ENCODE measurements at regions not wholly inside any gene's neighbourhood (a gene's known extent, or its start where the extent isn't known, plus 50 kb on each side); places are given as distances from the start of the nearest gene placed in this dataset.

DNA sequence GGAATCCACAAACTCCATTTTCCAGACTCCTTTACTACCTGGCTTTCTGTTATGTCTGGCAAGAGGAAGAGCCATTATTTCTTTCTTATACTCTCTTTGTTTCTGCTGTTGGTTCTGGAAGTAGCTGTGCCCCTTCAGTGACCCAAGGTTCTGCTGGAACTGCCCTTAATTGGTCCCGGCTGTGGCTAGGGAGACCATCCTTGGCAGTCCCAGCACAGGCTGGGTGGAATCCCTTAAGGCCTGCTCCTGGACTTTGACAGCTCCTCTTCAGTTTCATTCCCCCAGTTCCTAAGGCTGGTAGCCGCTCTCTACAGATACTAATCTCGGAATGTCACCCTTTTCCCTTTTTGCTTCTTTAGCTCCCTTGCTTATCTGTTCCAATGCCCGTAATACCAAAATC lies 81.9 kb upstream of the GLIS3 start:
- 91 to 92% methylated on average over 4 of the region's 4 CpGs for WGBS, 2 donors
- Histone ChIP-seq H3K27ac (no peak overlapping the region), H3K4me3 (no peak overlapping the region), H3K9me3 (no peaks in the 10 kb centered on the region), H3K27me3 (no peaks in the 10 kb centered on the region), H3K4me1 (no peaks in the 10 kb centered on the region), H3K36me3 (no peaks in the 10 kb centered on the region)
- no peak for DNase-seq
- no peak for TF ChIP-seq POLR2AphosphoS5 (IDR thresholded peaks at IDR 0.05)
- no peak for TF ChIP-seq EP300 (IDR thresholded peaks at IDR 0.05)
- TF ChIP-seq, protein P1, sequence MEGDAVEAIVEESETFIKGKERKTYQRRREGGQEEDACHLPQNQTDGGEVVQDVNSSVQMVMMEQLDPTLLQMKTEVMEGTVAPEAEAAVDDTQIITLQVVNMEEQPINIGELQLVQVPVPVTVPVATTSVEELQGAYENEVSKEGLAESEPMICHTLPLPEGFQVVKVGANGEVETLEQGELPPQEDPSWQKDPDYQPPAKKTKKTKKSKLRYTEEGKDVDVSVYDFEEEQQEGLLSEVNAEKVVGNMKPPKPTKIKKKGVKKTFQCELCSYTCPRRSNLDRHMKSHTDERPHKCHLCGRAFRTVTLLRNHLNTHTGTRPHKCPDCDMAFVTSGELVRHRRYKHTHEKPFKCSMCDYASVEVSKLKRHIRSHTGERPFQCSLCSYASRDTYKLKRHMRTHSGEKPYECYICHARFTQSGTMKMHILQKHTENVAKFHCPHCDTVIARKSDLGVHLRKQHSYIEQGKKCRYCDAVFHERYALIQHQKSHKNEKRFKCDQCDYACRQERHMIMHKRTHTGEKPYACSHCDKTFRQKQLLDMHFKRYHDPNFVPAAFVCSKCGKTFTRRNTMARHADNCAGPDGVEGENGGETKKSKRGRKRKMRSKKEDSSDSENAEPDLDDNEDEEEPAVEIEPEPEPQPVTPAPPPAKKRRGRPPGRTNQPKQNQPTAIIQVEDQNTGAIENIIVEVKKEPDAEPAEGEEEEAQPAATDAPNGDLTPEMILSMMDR (IDR thresholded peaks at IDR 0.05) = no peak
- no peak for TF ChIP-seq POLR2A (IDR thresholded peaks at IDR 0.05)
- intact Hi-C loops (cut with DNase I) = loop anchor here (10.0 kb wide), 1 partner anchor 363 kb away; the partner anchor contains the start of gene AK3

DNA sequence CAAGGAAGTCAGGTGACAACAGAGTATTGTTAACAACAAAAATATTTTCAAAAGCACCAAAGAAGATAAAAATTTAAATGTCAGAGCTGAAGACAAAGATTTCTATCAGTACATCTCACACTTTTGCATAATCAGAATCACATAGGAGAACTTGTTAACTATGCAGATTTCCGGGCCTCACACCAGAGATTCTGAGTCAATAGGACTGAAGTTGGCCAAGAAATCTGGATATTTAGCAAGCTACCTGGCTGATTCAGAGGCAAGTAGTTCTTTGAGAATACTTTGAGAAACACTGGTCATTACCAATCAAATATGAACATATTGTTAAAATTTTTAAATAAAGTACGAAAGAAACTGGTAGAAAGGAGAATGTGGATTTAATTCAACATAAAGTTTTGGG lies 80.5 kb upstream of the GLIS3 start:
- no peak overlapping the region for H3K4me3 ChIP-seq
- WGBS, 2 donors = 91 to 92% methylated on average over 2 of the region's 2 CpGs
- DNase-seq = no peak
- H3K4me1 ChIP-seq = peaks cover 0 to 5% (median 0%) of the 10 kb centered on the region in 4 donors
- no peaks in the 10 kb centered on the region for H3K36me3 ChIP-seq
- TF ChIP-seq POLR2AphosphoS5 (IDR thresholded peaks at IDR 0.05) (no peak), POLR2A (IDR thresholded peaks at IDR 0.05) (no peak), EP300 (IDR thresholded peaks at IDR 0.05) (no peak)
- TF ChIP-seq, protein P1 (IDR thresholded peaks at IDR 0.05) = no peak
- H3K9me3 ChIP-seq = no peaks in the 10 kb centered on the region
- no peaks in the 10 kb centered on the region for H3K27me3 ChIP-seq
- intact Hi-C loops (cut with DNase I) = loop anchor here (10.0 kb wide), 1 partner anchor 364 kb away; the partner anchor contains the start of gene AK3
- no peak overlapping the region for H3K27ac ChIP-seq

DNA sequence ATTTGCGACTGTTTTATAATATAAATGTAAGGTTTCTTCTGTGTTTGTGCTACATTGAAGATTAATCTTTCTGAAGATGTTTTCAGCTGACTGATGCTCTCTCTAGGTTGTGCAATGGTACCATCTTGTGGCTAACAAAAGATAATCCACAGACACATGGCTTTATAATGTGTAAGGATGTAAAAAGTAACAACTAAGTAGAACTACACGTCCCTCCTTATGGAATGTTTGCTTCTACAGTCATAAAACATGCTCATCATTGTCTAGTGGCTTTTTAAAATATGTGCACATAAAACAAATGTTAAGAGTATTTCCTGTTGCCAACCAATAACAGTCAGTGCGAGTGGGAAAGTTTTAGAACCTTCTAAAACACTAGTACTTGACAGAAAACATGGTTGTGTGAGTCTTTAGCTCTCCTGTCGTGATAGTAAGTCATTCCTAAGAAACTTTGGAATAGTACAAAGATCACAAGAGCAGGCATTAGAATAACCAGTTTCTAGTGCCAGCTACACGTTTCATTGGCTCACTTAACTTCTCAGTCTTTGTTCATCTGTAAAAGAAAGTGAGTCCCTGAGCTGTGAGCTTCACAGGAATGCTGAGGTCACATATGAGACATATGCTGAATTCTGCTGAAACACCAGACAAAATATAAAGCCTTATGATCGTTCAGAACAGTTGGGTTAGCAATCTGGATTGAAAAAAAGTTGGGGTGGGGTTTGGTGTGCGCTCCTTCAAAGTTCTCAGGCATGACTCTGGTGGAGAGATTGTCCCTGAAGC lies 75.7 kb upstream of the GLIS3 start:
- DNase-seq = no peak
- H3K27ac ChIP-seq = peak overlapping the region in 1 of 4 donors; percentile 6
- intact Hi-C loops (cut with DNase I) = loop anchor here (2.0 kb wide), 2 partner anchors 61 to 1519 kb away; no protein-coding TSS in a partner anchor
- no peak overlapping the region for H3K4me3 ChIP-seq
- 32 to 46% methylated on average over 7 of the region's 7 CpGs for WGBS, 2 donors
- H3K36me3 ChIP-seq = no peaks in the 10 kb centered on the region
- H3K9me3 ChIP-seq = no peaks in the 10 kb centered on the region
- H3K4me1 ChIP-seq = peaks cover 0 to 6% (median 0%) of the 10 kb centered on the region in 4 donors
- no peaks in the 10 kb centered on the region for H3K27me3 ChIP-seq
- TF ChIP-seq EP300 (IDR thresholded peaks at IDR 0.05) (no peak), POLR2AphosphoS5 (IDR thresholded peaks at IDR 0.05) (no peak)
- TF ChIP-seq, protein P1 (IDR thresholded peaks at IDR 0.05) = peak in 2 of 4 experiments; percentile 36 to 52

DNA sequence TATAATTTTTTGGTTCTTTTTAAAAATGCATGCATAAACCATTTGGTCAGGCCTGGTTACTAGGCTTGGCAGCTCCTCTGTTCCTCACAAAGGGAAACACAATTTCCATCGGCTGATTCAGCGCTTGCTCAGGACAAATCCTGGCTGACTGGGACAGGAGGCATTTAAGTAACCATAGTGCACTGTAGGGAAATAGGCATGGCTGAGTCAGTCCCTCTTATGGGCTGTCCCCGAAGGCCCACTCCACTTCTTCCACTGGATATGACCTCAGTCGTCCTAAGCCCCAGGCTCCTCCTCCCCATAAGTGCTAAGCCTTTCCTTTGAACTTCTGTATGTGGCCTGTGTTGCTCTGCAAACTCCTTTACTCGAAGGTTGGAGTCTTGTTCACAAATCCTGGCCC lies 71.2 kb upstream of the GLIS3 start:
- 65 to 78% methylated on average over 5 of the region's 5 CpGs for WGBS, 2 donors
- Histone ChIP-seq H3K4me3 (no peak overlapping the region), H3K27me3 (no peaks in the 10 kb centered on the region), H3K9me3 (no peaks in the 10 kb centered on the region), H3K27ac (no peak overlapping the region), H3K36me3 (no peaks in the 10 kb centered on the region), H3K4me1 (peaks cover 0 to 6% (median 0%) of the 10 kb centered on the region in 4 donors)
- intact Hi-C loops (cut with DNase I) = no loop called here
- DNase-seq = no peak
- TF ChIP-seq POLR2A (IDR thresholded peaks at IDR 0.05) (no peak), POLR2AphosphoS5 (IDR thresholded peaks at IDR 0.05) (no peak), EP300 (IDR thresholded peaks at IDR 0.05) (no peak)
- TF ChIP-seq, protein P1 (IDR thresholded peaks at IDR 0.05) = no peak
